IMR-90 (cell line): ENCODE measurements at regions not wholly inside any gene's neighbourhood (a gene's known extent, or its start where the extent isn't known, plus 50 kb on each side); places are given as distances from the start of the nearest gene placed in this dataset.

Experiments
- BHLHE40 ChIP-seq: fragments of 150-350 bp; IDR thresholded peaks from 2 replicates; pipeline ENCODE4 v1.6.1; 2016; ENCODE audit warnings: mild to moderate bottlenecking, low read depth, low read length
- CEBPB ChIP-seq: IDR thresholded peaks from 2 replicates; pipeline ENCODE4 v1.6.1; 2012; ENCODE audit warnings: low read depth, low read length, improper control_type of control experiment
- CHD1 ChIP-seq: IDR thresholded peaks from 2 replicates; pipeline ENCODE4 v1.6.1; 2012; ENCODE audit warnings: low read depth, low read length, improper control_type of control experiment
- CTCF ChIP-seq: conservative IDR thresholded peaks from 2 replicates; pipeline ENCODE4 v1.5.1; 2012; ENCODE audit warnings: mild to moderate bottlenecking, low read depth, low read length, improper control_type of control experiment
- ELK1 ChIP-seq: fragments of 150-350 bp; IDR thresholded peaks from 2 replicates; pipeline ENCODE4 v1.6.1; 2016; ENCODE audit warnings: low read depth, mild to moderate bottlenecking, low read length, moderate library complexity, borderline replicate concordance
- FOS ChIP-seq: fragments of 150-350 bp; IDR thresholded peaks from 2 replicates; pipeline ENCODE4 v1.6.1; 2016; ENCODE audit warnings: low read depth, low read length
- MXI1 ChIP-seq: IDR thresholded peaks from 2 replicates; pipeline ENCODE4 v1.6.1; 2012; ENCODE audit warnings: low read depth, mild to moderate bottlenecking, low read length, moderate library complexity, borderline replicate concordance
- POLR2A ChIP-seq: IDR thresholded peaks from 2 replicates; pipeline ENCODE4 v1.6.1; 2012; ENCODE audit warnings: mild to moderate bottlenecking, low read depth, low read length
- RFX5 ChIP-seq: IDR thresholded peaks from 2 replicates; pipeline ENCODE4 v1.8.0; 2012; ENCODE audit warnings: low read depth, mild to moderate bottlenecking, low read length, moderate library complexity
- SMC3 ChIP-seq: fragments of 150-350 bp; IDR thresholded peaks from 2 replicates; pipeline ENCODE4 v1.6.1; 2016; ENCODE audit warnings: low read depth, mild to moderate bottlenecking, antibody characterized with exemption, low read length, moderate library complexity
- TF ChIP-seq, protein P1 (sequence below): fragments of 150-350 bp; IDR thresholded peaks from 2 replicates; pipeline ENCODE4 v1.6.1; 2017; ENCODE audit warnings: mild to moderate bottlenecking, antibody characterized with exemption, low read length, low read depth

DNA sequence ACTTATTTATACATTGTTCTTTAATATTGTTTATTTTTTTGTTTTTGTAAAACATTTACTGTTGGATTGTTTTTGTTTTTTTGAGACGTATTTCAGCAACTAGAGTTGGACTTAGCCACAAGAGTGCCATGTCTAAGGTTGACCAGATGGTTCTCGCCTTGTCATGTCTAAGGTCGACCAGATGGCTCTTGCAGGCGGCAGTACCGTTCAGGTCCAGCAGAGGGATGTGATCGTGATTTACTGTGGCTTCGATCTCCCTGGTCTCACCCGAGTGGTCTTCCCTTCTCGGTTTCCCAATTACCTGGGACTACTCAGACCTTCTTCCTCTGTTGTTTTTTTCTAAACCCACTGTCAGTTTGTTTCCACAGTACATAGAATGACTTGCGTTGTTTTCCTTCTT, 1438.6 kb downstream of the UQCRFS1 start:
- TF ChIP-seq CEBPB: no peak
- no peak for TF ChIP-seq POLR2A
- no peak for TF ChIP-seq RFX5
- no peak for TF ChIP-seq ELK1
- no peak for TF ChIP-seq CTCF
- no peak for TF ChIP-seq CHD1
- no peak for TF ChIP-seq FOS
- TF ChIP-seq BHLHE40: no peak
- TF ChIP-seq, protein P1, sequence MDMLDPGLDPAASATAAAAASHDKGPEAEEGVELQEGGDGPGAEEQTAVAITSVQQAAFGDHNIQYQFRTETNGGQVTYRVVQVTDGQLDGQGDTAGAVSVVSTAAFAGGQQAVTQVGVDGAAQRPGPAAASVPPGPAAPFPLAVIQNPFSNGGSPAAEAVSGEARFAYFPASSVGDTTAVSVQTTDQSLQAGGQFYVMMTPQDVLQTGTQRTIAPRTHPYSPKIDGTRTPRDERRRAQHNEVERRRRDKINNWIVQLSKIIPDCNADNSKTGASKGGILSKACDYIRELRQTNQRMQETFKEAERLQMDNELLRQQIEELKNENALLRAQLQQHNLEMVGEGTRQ: no peak
- no peak for TF ChIP-seq MXI1
- TF ChIP-seq SMC3: no peak
